ENCODE measurements at regions not wholly inside any gene's neighbourhood (a gene's known extent, or its start where the extent isn't known, plus 50 kb on each side); places are given as distances from the start of the nearest gene placed in this dataset.
A peak's percentile ranks its signal among the peaks of the same experiment; 100 is the strongest.
"Not testable (repeated sequence)": the region's sequence is repeated elsewhere in the genome, so short reads cannot be mapped to it uniquely, and the experiment has no call there.

DNA sequence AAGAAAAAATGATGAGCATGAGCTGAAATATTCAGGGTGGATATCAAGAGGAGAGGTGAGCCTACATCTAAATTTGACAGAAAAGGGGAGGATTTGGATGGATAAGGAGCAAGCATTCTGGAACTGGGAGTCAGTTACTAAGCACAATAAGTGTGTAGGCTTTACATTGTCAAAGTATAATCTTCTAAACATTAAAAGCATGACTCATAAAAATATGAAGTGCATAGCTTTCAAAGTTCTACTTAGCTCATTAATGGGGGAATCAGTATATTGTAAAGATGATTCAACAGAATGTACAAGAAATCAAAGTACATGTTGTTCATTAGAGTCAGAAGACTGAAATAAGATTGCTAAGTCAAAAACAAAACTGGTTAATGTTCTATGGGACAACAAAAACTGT is 248.0 kb upstream of the GAS1 start:
- no peak for DNase-seq (ENCODE audit: low spot score)
- no peak for ATAC-seq

DNA sequence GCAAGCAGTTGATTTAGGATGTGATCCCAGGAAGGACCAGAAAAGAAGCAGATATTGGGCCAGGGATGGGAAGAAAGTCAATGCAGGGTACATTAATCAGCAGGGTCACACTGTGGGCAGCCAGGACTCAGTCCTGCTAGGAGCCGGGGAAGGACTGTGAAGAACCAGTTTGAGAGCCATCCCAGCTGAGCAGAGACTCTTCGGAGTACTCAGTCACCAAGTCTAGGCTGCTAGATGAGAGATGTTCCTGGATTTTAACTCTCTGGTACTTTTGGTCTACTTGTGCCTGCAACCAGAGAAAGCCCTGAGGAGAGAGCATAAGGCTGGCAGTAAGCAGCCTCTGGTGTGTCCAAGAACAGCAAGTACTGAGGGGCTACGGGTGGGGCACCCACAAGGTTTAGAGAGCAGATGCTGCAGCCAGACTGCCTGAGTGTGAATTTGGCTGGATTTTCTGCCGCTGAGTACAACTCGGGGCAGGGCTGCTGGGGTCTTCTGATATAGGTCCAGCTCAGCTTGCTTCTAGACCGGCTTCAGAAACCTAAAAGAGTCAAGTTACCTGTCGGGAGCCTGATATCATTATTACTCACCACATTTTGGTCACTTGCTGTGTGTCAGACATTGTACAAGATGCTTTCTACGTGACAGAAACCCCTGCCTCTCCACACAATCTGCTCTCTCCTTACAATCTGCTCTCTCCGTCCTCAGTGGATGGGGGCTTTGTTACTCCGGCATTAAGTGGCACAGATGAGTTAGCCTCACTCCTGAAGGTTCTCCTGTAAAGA is 250.2 kb upstream of the GAS1 start:
- DNase-seq (ENCODE audit: low spot score) (no peak), ATAC-seq (no peak)

DNA sequence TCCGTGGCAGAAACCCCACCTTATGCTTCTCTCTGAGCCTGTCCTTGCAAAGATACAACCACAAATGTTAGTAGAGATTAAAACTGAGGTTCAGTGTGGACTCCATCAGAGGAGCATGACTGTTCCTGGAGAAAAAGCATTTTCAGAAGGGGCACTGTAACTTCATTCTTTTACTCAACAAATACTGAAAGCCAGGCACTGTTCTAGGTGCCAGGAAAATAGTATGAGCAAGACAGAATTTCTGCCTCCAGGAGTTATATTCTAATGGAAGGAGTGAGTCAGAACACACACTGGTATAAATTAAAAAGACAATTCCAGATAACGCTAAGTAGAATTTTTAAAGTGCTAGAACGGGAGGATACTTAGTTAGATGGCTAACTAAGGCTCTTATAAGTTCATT is 251.4 kb upstream of the GAS1 start:
- DNase-seq (ENCODE audit: low spot score) (no peak), ATAC-seq (no peak)

DNA sequence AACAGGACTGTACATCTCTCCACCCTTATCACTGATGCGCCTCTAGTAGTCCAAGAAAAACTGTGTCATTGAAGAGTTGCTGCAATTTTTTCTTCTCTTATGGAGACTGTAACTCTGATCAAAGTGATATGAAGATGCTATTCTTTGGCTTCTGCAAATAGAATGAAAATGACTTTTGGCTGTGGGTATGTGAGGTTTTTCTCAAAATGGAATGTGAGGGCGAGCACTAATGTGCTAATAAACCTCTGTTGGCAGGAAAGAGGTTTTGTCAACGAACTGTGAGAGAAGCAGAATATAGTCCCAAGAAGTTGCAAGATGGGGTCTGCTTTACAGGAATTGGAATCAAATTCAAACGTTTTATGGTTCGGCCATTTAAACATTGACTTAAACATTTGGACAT is 252.0 kb upstream of the GAS1 start:
- DNase-seq (ENCODE audit: low spot score) (no peak), ATAC-seq (no peak)

DNA sequence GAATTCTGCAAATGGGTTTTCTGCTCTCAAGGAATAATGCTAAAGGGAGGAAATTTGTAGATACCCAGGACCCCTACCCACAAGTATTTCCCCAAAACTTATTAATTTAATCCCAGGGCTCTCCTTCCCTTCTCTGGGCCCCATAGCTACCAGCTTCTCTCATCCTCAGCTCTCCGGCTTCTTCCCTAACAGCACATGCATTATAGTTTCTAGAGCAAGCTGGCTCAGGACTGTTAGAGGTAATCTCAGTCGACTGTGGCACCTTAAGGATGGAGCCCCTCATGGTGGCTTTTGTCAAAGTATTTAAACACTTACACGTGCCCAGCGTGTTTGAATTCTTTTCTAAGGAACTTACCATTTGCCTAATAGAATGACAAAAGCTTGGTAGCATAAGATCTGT is 252.5 kb upstream of the GAS1 start:
- DNase-seq (ENCODE audit: low spot score), result no peak
- ATAC-seq, result no peak

DNA sequence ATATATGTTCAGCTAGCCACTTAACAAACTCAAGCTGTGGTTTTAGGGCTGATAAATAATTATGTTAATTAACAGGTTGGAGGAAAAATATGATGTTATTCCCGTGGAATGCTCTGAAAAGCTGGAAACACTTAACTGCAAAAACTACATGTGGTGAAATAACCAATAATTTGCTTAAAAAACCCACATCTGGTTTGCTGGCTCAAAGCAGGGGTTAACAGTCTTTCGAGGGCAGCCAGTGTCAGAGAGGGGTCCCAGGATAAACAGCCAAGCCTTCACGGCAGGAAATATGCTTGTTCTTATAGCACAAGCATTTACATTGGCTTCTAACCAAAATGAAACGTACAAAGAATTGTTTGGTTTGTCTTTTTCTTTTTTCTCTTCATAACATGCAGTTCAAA is 254.0 kb upstream of the GAS1 start:
- ATAC-seq, result no peak
- DNase-seq (ENCODE audit: low spot score), result no peak

DNA sequence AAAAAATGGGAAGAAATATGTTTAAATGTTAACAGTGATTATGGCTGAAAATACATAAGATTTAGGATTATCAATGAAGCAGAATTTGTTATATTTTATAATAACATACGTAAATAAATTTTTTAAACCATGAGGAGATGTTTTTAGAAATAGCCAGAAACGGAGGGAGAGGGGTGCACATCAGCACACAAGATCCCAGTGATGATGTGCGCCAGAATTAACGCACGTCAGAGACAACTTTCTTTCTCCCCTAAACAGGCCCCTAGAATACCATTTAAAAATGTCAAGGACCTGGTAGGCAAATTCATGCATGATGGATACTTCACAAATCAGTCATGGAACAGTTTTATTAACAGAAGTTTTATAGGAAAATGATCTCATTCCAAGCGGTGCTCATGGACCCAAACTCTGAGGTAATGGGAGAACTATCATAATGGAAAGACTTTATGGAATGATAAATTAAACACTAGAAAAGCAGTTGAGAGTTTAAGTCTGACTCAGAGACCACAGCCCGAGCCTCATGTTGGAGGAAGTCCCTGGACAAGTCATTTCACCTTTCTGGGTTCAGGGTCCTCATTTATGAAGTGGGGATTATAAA is 258.9 kb upstream of the GAS1 start:
- ATAC-seq (no peak), DNase-seq (ENCODE audit: low spot score) (no peak)

DNA sequence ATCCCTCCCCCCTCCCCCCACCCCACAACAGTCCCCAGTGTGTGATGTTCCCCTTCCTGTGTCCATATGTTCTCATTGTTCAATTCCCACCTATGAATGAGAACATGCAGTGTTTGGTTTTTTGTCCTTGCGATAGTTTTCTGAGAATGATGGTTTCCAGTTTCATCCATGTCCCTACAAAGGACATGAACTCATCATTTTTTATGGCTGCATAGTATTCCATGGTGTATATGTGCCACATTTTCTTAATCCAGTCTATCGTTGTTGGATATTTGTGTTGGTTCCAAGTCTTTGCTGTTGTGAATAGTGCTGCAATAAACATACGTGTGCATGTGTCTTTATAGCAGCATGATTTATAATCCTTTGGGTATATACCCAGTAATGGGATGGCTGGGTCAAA is 263.4 kb upstream of the GAS1 start:
- ATAC-seq, result not testable (repeated sequence)

DNA sequence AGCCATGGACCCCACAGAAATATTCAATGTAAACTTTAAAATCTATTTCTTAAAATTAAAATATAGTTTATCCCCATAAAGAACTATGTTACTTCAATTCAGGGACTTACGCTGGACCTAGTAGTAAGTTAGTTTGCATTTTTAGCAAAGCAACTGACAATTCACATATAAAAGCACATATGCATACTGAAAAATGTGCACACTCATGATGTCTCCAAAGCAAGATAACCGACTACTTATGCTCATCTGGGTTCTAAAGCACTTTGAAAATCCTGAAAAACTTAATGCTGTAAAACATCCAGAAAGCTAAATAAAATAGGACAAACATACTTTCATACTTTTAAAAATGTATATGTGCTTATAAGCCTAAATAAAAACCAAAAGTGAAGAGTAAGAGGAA is 264.4 kb upstream of the GAS1 start:
- ATAC-seq (no peak), DNase-seq (ENCODE audit: low spot score) (no peak)

More for the DNA sequence above, 263.4 kb upstream of the GAS1 start:
- DNase-seq (ENCODE audit: low spot score), result not testable (repeated sequence)

DNA sequence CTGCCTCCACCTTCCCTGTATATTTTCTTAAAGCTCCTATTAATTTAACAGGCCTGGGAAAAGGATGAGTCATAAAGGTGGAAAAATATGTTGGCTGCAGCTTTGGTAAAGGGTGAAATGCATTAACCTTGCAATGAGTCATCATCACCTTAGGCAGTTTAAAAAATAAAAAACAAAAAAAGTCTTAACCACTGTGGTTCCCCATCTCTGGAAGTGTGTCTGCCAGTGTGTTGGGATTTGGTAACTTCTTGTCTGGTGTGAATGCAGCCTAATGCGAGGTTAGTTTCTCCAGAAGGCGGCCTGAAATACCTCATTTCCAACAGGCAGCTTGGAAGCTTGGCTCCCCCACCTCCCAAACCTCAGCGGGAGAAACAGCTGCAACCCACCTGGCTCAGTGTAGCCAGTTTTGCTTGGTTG is 265.3 kb upstream of the GAS1 start:
- no peak for ATAC-seq

DNA sequence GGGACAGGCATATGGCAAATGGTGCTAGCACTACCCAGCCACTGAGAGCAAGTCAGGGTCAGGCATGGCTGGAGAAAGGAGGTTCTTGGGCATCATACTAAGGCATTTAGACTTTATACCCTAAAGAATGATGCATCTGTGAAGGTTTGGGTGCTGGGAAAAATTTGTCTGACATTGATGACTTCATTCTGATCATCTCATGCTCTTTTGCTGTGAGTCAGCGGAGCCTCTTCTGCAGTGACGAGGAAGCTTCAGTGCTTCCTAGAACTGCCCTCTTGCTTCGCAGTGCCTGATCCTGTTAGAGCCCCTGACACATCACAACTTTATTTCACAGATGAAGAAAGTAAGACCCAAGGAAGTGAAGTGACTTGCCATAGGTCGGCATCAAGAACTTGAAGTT is 266.6 kb upstream of the GAS1 start:
- DNase-seq (ENCODE audit: low spot score), result no peak
- ATAC-seq, result no peak

More for the DNA sequence above, 265.3 kb upstream of the GAS1 start:
- DNase-seq (ENCODE audit: low spot score), result no peak

DNA sequence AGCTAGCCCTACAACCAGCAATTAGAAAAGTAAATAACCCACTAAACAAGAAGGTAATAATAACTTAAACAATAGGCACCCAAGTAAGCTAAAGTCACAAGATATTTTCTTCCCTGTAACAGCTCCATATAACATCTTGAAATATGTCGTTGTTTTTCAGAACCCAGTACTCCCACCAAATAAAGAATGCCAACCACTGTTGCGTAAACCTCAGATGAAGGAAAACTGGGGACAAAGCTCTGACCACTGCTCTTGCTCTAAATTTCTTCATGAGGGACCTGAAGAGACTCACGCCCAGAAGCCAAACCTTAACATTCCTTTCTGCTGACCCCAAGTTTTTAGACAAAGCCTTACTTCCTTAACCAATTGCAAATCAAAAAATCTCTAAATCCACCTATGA is 267.7 kb upstream of the GAS1 start:
- ATAC-seq (no peak), DNase-seq (ENCODE audit: low spot score) (no peak)

DNA sequence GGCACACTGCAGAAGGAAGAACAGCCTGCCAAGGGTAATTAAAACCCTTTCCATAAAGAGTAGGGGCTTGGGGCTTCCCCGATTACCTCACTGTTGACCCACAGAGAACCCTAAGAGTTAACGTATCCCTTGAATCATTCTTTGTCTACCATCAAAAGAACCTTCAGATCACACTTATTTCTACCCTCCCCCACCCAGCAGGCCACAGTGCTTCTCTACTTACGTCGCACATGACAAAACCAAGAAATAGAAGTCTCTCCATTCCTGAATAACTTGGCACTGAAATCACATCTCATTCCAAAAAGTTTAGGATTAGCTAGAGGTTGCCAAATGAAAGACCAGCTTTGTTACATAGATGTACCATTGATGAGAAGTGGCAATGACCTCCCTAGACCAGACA is 268.7 kb upstream of the GAS1 start:
- ATAC-seq (no peak), DNase-seq (ENCODE audit: low spot score) (no peak)

DNA sequence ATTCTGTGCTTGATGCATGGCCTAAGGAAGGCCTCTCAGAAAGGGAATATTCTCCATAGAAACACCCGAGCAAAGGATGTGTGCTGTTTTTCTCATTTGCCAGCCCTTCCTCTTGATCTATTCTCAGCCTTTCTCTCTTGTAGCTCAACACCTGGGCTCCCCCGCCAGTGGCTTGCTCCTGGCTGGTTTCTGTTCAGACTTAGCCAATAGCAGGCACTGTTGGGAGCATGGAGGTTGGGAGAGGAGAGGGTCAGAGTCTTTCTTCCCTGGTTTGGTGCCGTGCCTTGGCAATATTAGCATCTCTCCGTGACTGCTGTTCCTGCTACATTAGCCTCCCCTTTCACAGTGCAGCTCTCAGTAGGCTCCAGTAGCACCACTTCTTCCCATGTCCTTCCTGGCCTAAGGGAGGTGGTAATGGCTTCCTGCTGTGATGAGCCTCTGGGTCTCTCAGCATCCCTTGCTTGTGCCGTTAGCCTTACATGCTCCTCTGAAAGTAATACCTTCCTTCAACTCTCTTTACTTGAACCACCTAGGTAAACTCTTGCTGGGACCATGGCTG is 269.7 kb upstream of the GAS1 start:
- DNase-seq (ENCODE audit: low spot score) (no peak), ATAC-seq (no peak)

DNA sequence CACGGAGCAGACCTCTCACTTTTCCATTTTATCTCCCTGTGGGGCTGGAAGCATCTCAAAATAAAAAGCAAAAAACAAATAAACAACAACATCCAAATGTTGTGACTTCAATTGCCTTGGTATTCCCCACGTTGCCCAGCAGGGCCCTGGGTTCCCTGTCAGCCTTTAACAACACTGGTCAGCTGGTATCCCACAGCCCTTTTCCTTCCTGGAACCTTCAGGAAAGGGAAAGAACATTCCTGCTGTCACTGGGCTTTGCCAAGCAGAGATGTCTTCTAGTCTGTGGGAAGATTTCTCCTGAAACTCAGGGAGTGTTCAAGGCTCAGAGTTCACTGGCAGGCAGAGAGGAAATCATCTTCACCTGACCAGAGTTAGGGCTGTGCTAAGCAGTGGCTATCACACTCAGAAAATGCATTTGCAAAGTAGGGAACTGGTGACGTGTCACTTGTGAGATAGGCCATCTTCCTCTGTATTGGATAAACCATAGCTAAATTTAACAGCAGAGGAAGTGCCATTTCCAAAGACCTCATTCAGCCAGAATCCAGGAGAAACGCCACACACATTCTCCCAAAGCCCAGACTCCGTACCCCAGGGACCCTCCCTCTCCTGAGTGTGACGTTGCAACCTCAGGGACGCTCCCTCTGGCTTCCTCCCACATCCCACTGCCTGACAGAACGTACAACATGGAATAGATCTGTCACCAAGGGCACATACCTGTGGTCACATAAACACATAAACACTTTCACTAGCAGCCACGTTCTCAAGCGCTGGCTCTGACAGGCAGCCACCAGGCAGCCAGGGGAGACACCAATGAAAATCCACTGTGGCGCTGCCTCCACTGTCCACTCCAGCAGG is 274.0 kb upstream of the DAPK1 start:
- ATAC-seq (peak; percentile 52), DNase-seq (ENCODE audit: low spot score) (no peak)

DNA sequence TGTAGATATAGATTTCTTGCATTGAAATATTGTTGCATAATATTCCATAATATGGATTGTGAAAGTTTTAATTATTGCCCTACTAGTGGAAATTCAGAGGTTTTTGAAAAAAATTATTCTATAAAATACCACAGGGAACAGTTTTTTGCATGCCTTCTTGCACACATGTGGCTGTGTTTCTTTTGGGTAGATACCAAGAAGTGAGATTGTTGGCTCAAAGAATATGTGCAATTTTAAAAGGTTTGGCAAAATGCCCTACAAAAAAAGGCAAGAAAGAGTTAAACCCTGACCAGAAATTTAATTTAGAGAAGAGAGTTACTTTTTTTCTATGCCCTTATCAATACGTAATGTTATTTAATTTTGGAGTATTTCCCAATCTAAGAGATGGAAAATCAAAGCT is 270.8 kb upstream of the DAPK1 start:
- no peak for ATAC-seq
- no peak for DNase-seq (ENCODE audit: low spot score)

DNA sequence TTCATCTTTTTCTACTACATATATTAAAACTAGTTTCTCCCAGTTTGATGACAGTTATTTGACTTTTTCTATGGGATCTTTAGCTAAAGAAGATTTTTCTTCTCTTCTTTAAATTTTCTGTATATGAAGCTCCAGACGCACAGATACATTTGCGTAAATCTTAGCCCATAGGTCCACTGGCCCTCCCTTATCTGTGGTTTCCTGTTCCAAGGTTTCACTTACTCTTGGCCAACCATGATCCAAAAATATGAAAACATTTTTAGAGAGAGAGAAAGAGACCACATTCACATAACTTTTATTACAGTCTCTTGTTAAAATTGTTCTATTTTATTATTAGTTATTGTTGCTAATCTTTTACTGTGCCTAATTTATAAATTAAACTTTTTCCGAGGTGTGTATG is 270.2 kb upstream of the DAPK1 start:
- ATAC-seq, result no peak
- DNase-seq (ENCODE audit: low spot score), result no peak

DNA sequence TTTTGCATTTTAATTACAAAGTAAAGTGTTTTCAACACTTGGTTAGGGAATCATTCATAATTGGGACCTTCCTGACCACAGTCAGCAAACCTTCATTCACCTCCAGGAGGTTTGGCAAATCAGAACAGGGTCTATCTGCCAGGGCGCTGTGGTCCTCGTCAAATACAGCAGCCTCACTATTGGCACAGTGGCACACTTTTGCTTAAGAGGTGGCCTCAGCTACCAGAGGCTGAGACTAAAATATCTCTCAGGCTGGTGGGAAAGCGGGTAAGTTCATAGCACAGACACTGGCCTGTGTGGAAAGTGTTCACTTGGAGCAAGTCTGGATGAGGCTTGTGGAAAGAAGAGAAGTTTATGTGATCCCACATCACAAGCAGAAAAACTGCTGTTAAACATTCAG is 268.6 kb upstream of the DAPK1 start:
- DNase-seq (ENCODE audit: low spot score) (no peak), ATAC-seq (no peak)

DNA sequence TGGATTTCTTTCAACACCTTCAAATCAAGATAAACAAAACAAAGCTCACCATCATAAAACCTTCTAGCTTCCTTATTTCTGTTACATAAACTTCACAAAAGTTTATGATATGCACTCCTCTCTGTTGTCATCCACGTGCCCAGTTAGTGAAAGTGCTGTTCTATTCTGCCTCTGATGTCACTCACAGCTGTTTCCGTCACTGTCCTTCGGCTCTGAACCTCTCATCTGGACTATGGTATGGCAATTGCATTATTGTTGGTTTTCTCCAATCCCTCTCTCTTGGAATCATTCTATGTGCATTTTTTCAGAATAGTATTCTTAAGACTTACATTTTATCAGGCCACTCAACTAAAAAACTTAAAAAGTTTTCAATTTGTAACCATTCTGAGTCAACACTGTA is 264.2 kb upstream of the DAPK1 start:
- no peak for ATAC-seq
- DNase-seq (ENCODE audit: low spot score), result no peak

DNA sequence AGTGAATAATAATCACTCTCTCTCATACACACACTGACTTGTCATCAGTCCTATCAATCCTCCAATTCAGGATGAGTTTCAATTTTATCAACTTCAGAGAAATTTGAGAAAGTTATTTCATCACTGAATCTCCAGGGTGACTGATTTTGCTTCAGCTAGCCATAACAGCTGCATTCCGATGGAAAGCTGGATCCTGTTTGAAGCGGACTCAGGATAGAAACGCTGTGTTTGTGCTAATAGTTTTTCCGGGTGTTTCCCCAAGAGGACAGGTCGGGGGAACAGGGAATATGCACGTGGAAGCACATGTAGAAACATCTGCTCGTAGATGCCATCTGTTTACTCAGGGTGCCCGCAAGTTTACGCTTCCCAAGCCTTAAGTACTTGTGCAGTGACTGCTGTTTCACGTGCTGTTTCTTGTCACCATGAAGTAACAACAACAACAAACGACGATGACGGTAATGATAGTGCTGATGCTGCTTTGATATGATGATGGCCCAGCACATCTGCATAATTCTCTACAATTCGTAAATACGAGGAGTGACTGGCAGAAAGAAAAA is 263.7 kb upstream of the DAPK1 start:
- DNase-seq (ENCODE audit: low spot score), result no peak
- no peak for ATAC-seq

DNA sequence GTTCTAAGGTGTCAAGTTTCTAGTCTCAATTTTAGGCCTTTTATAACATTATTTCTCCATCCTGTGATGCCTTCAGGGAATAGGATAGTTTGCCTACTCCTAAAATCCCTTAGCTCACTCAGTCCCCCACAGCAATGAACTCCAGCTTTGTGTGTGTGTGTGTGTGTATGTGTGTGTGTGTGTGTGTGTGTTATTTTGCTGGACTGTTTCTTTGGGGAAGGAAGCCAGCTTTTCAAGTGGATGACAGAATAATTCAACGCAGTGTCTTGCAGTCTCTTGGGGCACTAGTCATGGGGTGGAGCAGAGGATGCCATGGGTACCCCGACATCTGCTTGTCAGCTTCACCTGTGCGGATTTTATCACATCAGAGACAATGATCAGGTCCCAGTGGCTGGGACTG is 262.8 kb upstream of the DAPK1 start:
- no peak for ATAC-seq
- DNase-seq (ENCODE audit: low spot score), result no peak

Data from left lobe of liver (tissue), 2 donors.